NCI-H1436 (cell line): ENCODE measurements at regions not wholly inside any gene's neighbourhood (a gene's known extent, or its start where the extent isn't known, plus 50 kb on each side); places are given as distances from the start of the nearest gene placed in this dataset.
A peak's percentile ranks its signal among the peaks of the same experiment; 100 is the strongest.

Experiments
- DNase-seq: peaks from one replicate; lab custom pipeline; 2025; lab: John Stamatoyannopoulos, UW

DNA sequence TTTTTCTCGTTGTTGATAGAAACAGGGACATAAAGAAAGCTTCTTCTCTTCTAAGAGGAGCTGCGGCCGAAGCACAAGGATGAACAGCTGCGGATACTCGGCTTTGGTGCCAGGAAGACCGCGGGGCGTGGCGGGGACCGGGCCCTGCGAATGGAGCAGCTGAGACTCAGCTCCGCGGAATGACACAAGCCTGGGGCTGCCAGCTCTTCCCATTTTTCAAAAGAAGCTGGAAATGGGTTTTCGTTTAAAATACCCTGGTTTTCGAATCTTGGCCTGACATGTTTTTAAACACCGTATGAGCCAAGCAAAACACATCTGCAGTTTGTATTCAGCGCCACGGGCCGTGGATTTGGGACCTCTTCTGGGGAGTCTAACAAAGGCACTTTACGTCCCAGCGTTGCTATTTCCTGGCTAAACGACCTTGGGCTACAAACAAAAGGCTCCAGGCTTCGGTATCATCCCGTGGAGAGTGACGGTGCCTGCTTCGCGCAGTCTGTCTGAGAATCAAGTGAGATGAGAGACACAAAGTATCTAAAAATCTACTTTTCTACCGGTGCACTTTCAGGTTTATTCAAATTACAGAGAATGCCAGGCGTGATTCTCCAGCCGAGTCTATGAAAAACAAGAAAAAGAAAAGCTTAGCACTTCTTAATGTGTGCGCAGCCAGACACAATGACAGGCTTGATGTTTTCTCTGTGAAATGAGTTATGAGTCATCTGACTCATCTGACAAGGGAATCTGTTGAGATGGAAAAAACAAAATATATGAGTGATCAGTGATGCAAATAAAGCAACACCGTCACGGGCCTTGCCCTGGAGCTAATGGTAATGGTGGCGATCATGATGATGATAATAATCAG lies 114.0 kb upstream of the TMEM132D start:
- DNase-seq, result no peak

DNA sequence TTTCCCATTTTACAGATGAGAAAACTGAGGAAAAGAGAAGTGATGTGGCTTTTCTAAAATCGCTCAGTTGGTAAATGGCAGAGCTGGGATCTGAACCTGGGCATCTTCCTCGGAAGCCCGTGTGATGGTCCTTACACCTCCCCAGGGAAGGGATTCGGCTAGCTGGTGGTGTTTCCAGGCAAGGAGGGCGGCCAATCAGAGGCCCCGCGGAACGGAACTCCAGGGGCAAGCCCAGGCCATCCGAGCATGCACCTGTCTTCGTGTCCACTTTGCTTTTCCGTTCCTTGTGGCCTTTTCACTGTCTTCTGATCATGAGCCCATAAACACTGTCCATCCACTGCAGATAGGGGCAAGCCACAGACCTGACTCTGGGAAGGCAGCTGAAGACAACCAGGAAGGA lies 114.8 kb upstream of the TMEM132D start:
- DNase-seq, result no peak

DNA sequence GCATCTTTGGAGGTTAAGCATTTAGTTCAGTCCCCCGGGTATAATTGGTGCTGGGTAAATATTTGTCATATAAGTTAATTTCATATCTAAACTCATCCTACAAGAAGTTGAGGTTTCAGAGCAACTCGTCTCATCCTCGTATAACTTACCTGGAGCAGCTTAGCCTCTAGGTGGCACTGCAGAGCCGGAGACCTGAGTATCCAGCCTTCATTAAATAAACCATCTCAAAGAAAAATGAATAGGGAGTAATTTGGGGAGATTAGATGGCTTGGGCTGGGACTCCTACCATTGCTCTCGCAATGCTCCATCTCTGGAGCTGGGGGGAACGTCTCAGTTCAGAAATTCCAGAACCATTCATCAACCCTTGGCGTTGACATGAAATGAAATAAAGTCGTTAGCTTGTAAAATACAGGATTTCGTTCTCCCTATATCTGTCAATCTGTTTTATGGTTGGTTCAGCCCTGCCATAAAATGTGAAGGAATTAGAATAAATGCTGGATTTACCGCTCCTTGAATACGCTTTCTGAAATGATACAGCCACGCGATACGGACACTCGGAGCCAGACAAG lies 122.9 kb upstream of the TMEM132D start:
- peak; percentile 26 for DNase-seq

DNA sequence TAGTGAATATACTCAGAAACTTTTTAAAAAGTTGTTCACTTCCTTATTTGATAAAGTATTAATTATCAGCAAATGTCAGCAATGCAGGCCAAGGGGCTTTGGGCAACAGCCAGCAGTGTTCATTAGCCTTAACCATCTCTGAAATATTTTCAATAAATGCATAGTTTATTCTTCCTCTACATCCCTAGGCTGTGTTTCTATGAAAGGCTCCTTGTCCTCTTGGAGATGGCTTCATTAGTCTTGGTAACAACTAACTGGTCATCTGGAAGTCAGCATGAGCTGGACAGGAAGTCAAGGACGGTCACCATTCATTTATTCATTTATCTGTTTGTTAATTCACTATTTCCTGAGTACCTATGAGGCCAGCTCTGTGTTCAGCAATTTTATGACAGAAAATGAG lies 124.0 kb upstream of the TMEM132D start:
- no peak for DNase-seq

DNA sequence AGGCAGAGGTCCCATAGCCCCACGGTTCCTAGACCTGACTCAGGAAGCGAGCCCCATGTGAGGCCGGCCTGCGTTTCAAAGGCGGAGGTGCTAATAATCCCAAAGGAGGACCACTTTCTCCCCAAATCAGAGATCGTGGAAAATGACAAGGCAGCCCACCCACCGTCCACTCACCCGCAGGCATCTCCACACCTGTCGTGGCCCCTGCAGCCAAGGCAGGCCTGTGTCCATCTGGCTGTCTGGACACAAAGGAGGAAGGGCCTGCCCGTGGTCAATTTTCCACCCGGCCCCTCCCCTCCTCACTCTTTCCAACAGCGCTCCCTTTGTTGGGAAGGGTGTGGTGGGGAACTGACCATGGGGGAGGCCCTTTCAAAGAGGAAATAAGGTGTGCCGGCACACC lies 125.3 kb upstream of the TMEM132D start:
- no peak for DNase-seq

DNA sequence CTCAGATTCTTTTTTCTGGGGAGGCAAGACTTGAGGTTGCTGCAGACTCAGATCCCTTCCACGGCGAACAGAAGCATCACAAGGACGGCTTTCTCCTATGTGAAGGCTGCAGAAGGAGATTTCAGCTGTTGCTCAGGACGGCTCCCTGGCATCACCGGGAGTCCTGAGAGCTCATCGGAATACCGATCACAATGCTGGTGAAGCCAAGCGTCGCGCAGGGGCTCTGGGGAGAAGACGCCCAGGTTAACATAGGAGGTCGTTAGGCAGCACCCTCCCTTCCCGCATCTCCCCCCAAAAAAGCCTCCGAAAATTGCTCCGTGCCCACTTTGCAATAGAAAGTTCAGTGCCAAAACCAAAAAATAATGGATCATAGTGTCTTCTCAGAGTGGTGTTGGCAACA lies 127.2 kb upstream of the TMEM132D start:
- no peak for DNase-seq

DNA sequence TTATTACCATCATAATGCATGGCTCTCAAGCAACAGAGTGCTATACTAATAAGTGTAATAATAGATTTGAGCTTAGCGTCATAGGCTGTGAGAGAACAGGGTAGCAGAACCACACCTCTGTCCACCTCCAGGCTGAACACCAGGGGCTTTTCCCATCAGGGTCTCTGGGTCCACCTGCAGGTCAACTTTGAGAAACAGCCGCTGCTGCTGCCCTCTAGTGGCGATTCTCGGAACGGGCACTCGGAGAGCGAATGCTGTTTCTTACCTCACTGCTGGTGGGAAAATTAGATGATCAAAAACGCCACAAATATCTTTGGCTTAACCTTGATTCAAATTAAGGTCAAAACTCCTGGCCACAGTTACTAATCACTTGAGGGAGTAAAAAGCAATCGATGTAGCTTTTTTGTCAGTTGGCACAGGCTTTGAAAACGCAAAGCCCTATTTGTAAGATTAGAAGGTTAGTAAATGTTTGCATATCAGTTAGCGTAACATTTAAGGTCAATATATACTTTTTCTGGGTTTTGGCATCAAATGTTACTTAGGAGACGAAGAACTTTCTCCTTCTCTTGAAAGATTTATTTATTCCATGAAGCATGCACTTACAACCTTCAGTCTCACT lies 127.9 kb upstream of the TMEM132D start:
- peak; percentile 27 for DNase-seq

DNA sequence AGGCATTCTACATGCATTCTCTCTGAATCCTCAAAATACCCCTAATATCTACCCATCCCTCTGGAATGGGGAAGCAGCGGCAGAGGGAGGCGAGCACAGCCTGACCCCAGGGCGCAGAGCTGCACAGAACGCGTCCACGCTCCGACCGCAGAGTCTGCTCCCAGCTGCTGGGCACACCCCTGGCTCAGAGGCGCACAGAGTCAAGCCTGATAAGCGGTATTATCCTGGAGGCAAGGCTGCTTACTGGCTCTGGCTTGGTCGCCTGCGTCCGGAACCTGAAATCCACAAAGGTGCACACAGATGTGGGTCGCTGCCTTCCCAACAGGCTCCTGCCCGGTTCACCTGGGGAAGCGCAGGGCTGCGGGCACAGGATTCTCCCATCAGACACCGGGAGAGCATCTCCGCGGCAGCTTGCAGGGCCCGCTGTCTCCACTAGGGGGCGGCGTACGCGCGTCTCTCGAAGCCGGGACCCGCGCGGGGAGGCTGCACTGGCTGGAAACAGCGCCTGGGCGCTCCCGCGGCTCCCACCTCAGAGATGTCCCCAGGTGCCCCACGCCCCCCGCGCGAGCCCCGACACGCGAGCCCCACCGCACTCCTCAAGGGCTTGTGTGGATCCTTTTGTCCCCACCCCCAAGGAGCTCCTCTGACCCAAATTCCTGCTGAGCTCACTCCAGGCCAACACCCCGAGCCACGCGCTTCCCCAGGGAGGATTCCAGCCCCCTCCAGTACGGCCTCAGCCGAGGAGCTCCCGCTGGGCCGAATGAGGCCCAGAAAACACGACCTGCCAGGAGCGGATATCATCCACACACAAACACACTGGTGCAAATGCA lies 120.1 kb upstream of the FZD10 start:
- DNase-seq, result peak; percentile 2

DNA sequence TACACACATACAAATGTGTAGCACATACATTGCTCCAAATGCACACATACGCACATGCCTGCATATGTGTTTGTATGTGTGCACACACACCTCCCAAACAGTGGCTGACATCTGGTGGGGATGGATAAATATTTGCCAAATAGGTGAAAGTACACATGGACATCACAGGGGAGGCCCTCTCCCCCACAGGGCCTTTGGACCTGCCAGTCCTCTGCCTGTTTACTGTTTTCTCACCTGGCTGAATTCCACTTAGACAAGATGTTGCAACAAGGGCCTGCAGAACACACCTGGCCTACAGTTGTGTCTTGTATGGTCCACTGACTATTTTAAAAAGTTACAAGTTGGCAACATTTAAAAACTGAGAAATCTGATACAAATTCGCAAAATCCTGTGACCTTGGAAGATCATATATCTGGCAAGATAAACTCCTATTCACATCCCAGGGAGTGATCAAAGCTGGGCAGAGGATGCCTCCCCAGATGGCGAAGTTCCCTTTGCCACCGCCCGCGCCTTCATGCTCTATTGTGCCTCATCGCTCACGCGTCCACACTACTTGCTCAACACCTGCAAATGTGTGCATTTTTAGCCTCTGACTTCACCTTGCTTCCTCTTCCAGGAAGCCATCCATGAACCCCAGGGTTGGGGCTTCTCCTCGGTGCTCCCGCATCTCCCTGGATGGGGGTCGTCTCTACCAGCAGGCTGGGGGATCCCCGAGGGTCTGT lies 118.4 kb upstream of the FZD10 start:
- DNase-seq, result no peak

DNA sequence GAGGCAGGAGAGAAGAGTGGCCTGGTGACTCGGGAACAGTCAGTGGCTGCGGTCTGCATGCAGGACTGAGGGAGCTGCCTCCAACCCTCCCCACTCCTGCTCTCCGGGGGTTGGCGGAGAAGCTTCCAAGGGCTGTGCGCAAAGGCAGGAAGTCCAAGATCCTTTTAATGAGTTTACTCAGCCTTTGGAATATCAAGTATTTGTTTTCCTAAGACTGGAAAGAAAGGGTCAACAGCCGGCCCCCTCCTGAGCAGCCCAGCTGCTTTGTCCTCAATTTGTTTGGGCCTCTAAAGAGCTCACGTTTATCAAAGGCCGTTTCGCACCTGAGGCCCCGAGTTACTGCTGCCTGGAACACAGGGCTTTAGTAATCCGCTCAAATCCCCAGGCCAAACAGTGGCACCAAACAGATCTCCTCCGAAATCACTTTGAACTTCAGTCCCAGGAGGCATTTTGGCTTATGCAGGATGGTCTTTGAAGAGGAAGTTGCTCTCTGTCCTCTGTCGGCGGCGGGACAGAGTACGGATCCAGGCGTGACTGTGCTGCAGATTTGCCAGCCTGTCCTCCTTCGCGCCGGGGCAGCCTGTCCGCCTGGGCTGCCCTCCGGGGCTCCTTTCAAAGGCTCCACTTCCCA lies 117.2 kb upstream of the FZD10 start:
- DNase-seq, result no peak

DNA sequence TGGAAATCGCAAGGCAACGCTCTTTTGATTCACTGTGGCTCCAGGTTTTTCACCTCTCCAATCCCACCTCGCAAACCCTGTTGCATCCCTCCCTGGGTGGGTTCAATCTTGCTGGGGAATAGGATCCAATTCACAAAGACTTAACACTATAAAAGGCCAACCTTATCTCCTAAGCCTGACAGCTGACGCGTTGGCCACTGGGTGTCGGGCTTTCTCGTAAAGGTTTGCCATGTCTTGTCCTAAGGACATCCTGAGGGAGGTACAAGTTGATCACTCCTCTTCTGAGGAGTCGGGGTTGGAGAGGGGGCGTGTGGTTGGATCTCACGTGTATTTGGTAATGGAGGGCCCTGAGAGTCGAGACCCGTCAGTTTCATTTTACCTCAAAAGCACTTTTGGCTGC lies 112.6 kb upstream of the FZD10 start:
- no peak for DNase-seq

DNA sequence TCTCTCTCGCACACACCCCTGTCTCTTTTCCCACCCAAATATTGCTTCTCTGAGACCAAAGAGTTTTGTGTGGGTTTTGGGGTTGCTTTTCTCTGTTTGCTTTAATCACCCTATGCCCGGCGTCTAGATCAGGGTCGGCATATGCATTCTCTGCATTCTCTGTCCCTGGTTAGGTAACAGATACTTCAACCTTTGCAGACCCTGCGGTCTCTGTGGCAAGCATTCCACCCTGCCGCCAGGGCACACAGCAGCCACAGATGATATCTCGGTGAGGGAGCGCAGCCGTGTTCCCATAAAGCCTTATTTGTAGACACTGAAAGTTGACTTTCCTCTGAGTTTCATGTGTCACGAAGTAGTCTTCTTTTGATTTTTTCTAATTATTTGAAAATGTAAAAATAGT lies 110.4 kb upstream of the FZD10 start:
- no peak for DNase-seq

DNA sequence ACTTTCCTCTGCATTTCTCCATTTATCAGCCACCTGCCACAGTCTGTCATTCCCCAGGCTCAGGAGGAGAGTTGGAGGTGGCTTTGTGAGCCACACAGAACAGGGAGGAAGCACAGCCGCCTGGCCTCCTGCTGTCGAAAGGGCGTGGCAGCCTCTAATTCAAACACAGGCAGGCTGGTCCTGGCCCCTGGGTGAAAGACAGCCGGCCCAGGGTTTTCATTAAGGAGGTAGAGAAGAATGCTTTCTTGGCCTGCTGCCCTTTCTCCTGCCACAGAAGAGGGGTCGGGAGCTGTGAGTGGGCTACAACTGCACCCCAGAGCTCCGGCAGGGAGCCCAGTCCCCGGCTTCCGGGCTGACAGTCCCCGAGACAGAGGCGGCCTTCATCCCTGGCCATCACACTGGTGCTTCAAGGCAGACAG lies 108.6 kb upstream of the FZD10 start:
- DNase-seq, result no peak

DNA sequence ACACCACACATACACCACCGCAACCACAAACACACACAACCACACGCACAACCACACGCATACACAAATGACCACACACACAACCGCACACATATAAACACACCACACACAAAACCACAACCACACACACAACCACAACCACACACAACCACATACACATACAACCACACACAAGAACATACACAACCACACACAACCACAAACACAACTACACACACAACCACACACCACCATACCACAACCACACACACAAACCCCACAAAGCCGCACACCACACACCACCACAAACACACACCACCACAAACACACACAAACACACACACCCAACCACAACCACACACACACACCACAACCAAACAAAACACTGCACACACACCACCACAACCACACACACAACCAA lies 107.5 kb upstream of the FZD10 start:
- no peak for DNase-seq

DNA sequence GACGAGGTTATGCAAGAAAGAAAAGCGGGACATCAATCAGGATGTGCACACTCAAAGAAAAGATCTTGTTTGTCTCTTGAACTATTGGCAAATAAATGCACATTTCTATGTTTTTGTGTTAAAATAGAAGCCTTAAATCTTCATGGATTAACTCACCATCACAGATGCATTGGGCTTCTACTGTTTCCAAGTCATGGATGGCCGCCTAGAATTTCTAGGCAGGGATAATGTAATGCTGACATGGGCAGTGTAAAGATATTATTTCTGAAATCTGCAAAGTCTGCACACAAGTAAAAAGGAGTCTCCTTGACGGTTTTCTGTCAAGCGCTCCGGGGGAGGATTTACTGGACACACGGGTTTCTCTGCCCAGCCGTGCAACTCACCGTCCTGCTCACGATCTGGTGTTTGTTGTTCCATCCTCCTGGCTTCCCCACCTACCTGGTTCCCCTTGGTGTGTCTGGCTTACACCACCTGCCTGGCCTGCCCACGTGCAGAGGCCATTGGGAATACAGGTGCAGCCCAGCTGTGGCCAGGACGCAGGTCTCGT lies 103.3 kb upstream of the FZD10 start:
- no peak for DNase-seq

DNA sequence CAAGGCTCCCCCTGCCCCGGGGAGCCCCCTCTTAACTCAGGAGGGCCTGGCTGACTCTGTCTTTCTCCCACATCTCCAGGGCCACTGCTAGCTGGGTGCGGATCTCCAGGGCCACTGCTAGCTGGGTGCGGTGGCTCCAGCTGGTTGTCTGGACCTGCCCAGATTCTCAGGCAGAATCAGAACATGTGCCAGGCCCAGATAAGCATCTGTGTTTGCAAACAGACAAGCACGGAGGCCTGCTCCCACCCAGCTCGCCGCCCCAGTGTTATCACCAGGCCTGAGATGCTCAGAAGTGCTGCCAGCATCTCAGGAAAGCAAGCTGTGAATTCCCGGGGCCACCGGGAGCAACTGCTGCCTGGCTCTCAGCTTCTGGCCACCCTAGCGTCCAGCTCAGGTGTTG lies 98.4 kb upstream of the FZD10 start:
- no peak for DNase-seq

DNA sequence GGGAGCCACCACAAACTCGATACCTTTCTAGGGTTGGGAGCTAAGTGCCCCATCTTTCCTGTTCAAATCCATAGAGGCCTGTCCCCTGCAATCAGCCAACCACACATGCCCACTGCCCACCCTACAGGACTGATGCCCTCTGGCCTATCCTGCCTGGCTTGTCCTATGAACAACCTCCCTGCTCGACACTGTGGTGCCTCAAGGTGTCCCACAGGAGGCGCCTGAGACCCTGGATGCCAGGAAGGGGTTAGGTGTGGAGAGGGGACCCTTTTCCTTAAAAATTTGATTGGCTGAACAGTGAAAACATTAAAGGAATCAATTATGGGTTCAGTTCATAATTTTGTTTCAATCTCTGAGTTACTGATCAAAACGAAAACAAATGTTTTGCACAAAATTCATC lies 97.3 kb upstream of the FZD10 start:
- DNase-seq, result no peak

DNA sequence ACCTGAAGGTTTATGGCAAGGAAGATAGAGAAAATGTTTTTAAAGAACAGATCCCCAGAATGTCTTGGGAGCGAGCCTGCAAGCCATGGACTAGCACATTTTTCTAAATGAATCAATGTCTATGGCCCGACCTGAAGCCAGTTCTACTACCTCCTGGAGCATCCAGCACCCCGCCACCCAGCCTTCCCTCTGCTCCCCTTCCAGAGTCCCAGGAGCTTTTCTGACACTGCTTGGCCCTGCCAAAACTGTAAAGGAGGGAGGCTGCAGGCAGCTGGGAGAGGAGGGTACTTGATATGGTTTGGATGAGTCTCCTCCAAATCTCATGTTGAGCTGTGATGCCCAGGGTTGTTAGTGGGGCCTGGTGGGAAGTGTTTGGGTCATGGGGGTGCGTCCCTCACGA lies 95.5 kb upstream of the FZD10 start:
- DNase-seq, result no peak

DNA sequence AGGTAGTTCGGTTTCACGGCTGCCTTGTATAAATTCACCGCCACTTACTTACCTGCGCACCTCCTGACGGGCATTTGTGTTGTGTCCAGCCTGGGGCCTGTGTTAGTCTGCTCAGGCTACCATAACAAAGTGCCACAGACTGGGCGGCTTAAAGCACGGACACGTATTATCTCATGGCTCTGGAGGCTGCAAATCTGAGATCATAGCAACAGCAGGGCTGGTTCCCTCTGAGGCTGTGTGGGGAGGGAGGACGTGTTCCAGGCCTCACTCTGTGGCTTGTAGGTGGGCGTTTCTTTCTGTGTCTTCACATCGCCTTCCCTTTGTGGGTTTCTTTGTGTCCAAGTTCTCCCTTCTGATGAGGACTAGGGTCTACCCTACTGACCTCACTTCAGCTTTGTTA lies 93.5 kb upstream of the FZD10 start:
- no peak for DNase-seq

DNA sequence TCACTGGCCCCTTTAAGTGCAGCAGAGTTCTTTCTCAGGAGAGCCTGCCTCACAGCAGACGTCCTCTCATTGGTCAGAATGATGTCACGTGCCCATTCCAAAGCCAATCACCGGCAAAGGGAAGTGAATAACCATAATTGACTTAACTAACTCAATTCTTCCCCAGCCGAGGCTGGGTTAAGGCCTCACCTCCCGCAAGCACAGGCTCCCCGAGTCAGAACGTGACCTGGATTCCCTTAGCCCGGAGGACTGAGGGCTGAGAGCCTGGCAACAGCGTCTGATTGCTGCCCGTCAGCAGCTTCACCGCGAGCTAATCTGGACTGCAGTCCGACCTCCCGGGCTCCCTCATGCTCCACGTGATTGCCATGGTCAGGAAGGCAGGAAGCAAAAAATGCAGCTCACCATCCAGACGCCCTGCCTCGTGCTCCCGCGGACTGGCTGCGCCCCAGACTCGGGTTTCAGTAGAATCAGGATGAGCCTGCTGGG lies 92.1 kb upstream of the FZD10 start:
- no peak for DNase-seq

DNA sequence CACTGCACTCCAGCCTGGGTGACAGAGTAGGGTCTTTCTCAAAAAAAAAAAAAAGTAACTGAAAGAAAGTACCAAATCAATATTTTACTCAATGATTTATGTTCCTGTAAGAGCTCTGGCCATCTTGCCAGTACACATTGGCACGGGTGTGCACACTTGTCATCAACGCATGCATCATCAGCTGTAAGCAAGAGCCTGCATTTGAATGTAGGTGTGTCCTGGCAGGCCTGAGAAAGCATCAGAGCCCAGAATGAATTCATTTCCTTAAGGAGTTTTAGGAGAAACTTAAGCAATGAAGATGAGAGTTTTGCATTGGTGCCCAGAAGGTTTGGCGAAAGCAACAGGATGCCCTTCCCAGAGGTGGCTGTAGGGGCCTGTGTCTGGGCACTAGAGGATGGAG lies 88.5 kb upstream of the FZD10 start:
- no peak for DNase-seq
